ENCODE measurements at regions not wholly inside any gene's neighbourhood (a gene's known extent, or its start where the extent isn't known, plus 50 kb on each side); places are given as distances from the start of the nearest gene placed in this dataset.
"Not testable (repeated sequence)": the region's sequence is repeated elsewhere in the genome, so short reads cannot be mapped to it uniquely, and the experiment has no call there.

GRCh38 chr2:49861821-49862220 lies 707.5 kb upstream of the FSHR start:
- in situ Hi-C loops (cut with HindIII; ENCODE audit: low pct_unique_long_range_greater_than_20kb, low sequenced_read_pairs) = no loop called here
- DNase-seq (ENCODE audit: low read depth, low spot score) = no peak

- no peak for DNase-seq (ENCODE audit: low read depth, low spot score)
- in situ Hi-C loops (cut with HindIII; ENCODE audit: low pct_unique_long_range_greater_than_20kb, low sequenced_read_pairs) = no loop called here
Observed at GRCh38 chr2:49860834-49861233, 706.5 kb upstream of the FSHR start.

- DNase-seq (ENCODE audit: low read depth, low spot score) = no peak
- in situ Hi-C loops (cut with HindIII; ENCODE audit: low pct_unique_long_range_greater_than_20kb, low sequenced_read_pairs) = no loop called here
Observed at GRCh38 chr2:49860170-49860569, 705.9 kb upstream of the FSHR start.

GRCh38 chr2:49858657-49859056 lies 704.3 kb upstream of the FSHR start:
- in situ Hi-C loops (cut with HindIII; ENCODE audit: low pct_unique_long_range_greater_than_20kb, low sequenced_read_pairs) = no loop called here

GRCh38 chr2:49858113-49858490 lies 703.8 kb upstream of the FSHR start:
- in situ Hi-C loops (cut with HindIII; ENCODE audit: low pct_unique_long_range_greater_than_20kb, low sequenced_read_pairs) = no loop called here
- no peak for DNase-seq (ENCODE audit: low read depth, low spot score)

More at GRCh38 chr2:49858657-49859056, 704.3 kb upstream of the FSHR start:
- no peak for DNase-seq (ENCODE audit: low read depth, low spot score)

GRCh38 chr2:49857371-49858112 lies 703.2 kb upstream of the FSHR start:
- DNase-seq (ENCODE audit: low read depth, low spot score) = no peak
- in situ Hi-C loops (cut with HindIII; ENCODE audit: low pct_unique_long_range_greater_than_20kb, low sequenced_read_pairs) = no loop called here

GRCh38 chr2:49845671-49846070 lies 691.4 kb upstream of the FSHR start:
- DNase-seq (ENCODE audit: low read depth, low spot score) = no peak
- in situ Hi-C loops (cut with HindIII; ENCODE audit: low pct_unique_long_range_greater_than_20kb, low sequenced_read_pairs) = no loop called here

GRCh38 chr2:49845021-49845420 lies 690.7 kb upstream of the FSHR start:
- DNase-seq (ENCODE audit: low read depth, low spot score) = no peak
- in situ Hi-C loops (cut with HindIII; ENCODE audit: low pct_unique_long_range_greater_than_20kb, low sequenced_read_pairs) = no loop called here

- in situ Hi-C loops (cut with HindIII; ENCODE audit: low pct_unique_long_range_greater_than_20kb, low sequenced_read_pairs) = not testable (repeated sequence)
Observed at GRCh38 chr2:49844113-49844512, 689.8 kb upstream of the FSHR start.

GRCh38 chr2:49843314-49843713 lies 689.0 kb upstream of the FSHR start:
- in situ Hi-C loops (cut with HindIII; ENCODE audit: low pct_unique_long_range_greater_than_20kb, low sequenced_read_pairs) = no loop called here
- DNase-seq (ENCODE audit: low read depth, low spot score) = peak; percentile 5

More at GRCh38 chr2:49844113-49844512, 689.8 kb upstream of the FSHR start:
- not testable (repeated sequence) for DNase-seq (ENCODE audit: low read depth, low spot score)

GRCh38 chr2:49840428-49840975 lies 686.2 kb upstream of the FSHR start:
- in situ Hi-C loops (cut with HindIII; ENCODE audit: low pct_unique_long_range_greater_than_20kb, low sequenced_read_pairs) = no loop called here
- no peak for DNase-seq (ENCODE audit: low read depth, low spot score)

- in situ Hi-C loops (cut with HindIII; ENCODE audit: low pct_unique_long_range_greater_than_20kb, low sequenced_read_pairs) = no loop called here
- DNase-seq (ENCODE audit: low read depth, low spot score) = no peak
Observed at GRCh38 chr2:49839818-49840217, 685.5 kb upstream of the FSHR start.

- DNase-seq (ENCODE audit: low read depth, low spot score) = no peak
- in situ Hi-C loops (cut with HindIII; ENCODE audit: low pct_unique_long_range_greater_than_20kb, low sequenced_read_pairs) = no loop called here
Observed at GRCh38 chr2:49837561-49838293, 683.4 kb upstream of the FSHR start.

- DNase-seq (ENCODE audit: low read depth, low spot score) = no peak
- in situ Hi-C loops (cut with HindIII; ENCODE audit: low pct_unique_long_range_greater_than_20kb, low sequenced_read_pairs) = no loop called here
Observed at GRCh38 chr2:49836017-49836416, 681.7 kb upstream of the FSHR start.

GRCh38 chr2:49834433-49834832 lies 680.1 kb upstream of the FSHR start:
- DNase-seq (ENCODE audit: low read depth, low spot score) = no peak
- in situ Hi-C loops (cut with HindIII; ENCODE audit: low pct_unique_long_range_greater_than_20kb, low sequenced_read_pairs) = no loop called here

GRCh38 chr2:49832555-49832954 lies 678.2 kb upstream of the FSHR start:
- in situ Hi-C loops (cut with HindIII; ENCODE audit: low pct_unique_long_range_greater_than_20kb, low sequenced_read_pairs) = no loop called here
- DNase-seq (ENCODE audit: low read depth, low spot score) = no peak

- in situ Hi-C loops (cut with HindIII; ENCODE audit: low pct_unique_long_range_greater_than_20kb, low sequenced_read_pairs) = no loop called here
- DNase-seq (ENCODE audit: low read depth, low spot score) = no peak
Observed at GRCh38 chr2:49831698-49832367, 677.5 kb upstream of the FSHR start.

GRCh38 chr2:49830846-49831245 lies 676.5 kb upstream of the FSHR start:
- in situ Hi-C loops (cut with HindIII; ENCODE audit: low pct_unique_long_range_greater_than_20kb, low sequenced_read_pairs) = no loop called here
- DNase-seq (ENCODE audit: low read depth, low spot score) = no peak
